ENCODE measurements at regions not wholly inside any gene's neighbourhood (a gene's known extent, or its start where the extent isn't known, plus 50 kb on each side); places are given as distances from the start of the nearest gene placed in this dataset.

GRCh38 chr5:107282061-107282460 lies 388.7 kb downstream of the EFNA5 start:
- TF ChIP-seq CTCF (IDR thresholded peaks at IDR 0.05) (no peak), POLR2A (IDR thresholded peaks at IDR 0.05) (no peak)
